Testis (tissue), 2 donors: ENCODE measurements at regions not wholly inside any gene's neighbourhood (a gene's known extent, or its start where the extent isn't known, plus 50 kb on each side); places are given as distances from the start of the nearest gene placed in this dataset.

ENCODE experiments used
- DNase-seq: peaks from one replicate; pipeline ENCODE4 v3.0.0-alpha.2; 2019
- H3K27ac ChIP-seq, 2 donors: fragments of 200-600 bp; sonication (generic); one replicate each; pipeline ENCODE4 v1.5.1; 2019
- H3K27me3 ChIP-seq: fragments of 200-600 bp; sonication (generic); one replicate; pipeline ENCODE4 v1.5.1; 2019
- H3K36me3 ChIP-seq: fragments of 200-600 bp; sonication (generic); one replicate; pipeline ENCODE4 v1.5.1; 2017; ENCODE audit warnings: low read depth; ENCODE audit errors: missing control alignments
- H3K4me1 ChIP-seq: fragments of 200-600 bp; sonication (generic); one replicate; pipeline ENCODE4 v1.5.1; 2019
- H3K4me3 ChIP-seq, 2 donors: fragments of 200-600 bp; sonication (generic); one replicate each; pipeline ENCODE4 v1.5.1; 2017 to 2019
- H3K9me3 ChIP-seq: fragments of 200-600 bp; sonication (generic); one replicate; pipeline ENCODE4 v1.5.1; 2017
- POLR2A ChIP-seq: fragments of 450-650 bp; IDR thresholded peaks from one replicate; pipeline ENCODE4 v1.6.1; 2017; ENCODE audit warnings: antibody characterized with exemption, mild to moderate bottlenecking, moderate library complexity
- WGBS, 2 donors: methylation state at CpG; one replicate each; pipeline ENCODE4 v1.1.5; 2018; 5-methylcytosine and 5-hydroxymethylcytosine counted together
- intact Hi-C: fragments of 100-400 bp; cut with DNase I; formaldehyde crosslinking; loops from one replicate; pipeline ENCODE4 v1.15.1; 2023; ENCODE audit warnings: low total_unique reads
- TF ChIP-seq, protein P1 (sequence below), 3 experiments: fragments of 450-650 bp in 2 of 3; fragments of 200-600 bp in 1 of 3; sonication (generic) in 1 of 3; IDR thresholded peaks; one replicate each; pipeline ENCODE4 v1.5.1; 2016 to 2019; ENCODE audit warnings: antibody characterized with exemption in 3 of 3, mild to moderate bottlenecking in 2 of 3, moderate library complexity in 1 of 3

DNA sequence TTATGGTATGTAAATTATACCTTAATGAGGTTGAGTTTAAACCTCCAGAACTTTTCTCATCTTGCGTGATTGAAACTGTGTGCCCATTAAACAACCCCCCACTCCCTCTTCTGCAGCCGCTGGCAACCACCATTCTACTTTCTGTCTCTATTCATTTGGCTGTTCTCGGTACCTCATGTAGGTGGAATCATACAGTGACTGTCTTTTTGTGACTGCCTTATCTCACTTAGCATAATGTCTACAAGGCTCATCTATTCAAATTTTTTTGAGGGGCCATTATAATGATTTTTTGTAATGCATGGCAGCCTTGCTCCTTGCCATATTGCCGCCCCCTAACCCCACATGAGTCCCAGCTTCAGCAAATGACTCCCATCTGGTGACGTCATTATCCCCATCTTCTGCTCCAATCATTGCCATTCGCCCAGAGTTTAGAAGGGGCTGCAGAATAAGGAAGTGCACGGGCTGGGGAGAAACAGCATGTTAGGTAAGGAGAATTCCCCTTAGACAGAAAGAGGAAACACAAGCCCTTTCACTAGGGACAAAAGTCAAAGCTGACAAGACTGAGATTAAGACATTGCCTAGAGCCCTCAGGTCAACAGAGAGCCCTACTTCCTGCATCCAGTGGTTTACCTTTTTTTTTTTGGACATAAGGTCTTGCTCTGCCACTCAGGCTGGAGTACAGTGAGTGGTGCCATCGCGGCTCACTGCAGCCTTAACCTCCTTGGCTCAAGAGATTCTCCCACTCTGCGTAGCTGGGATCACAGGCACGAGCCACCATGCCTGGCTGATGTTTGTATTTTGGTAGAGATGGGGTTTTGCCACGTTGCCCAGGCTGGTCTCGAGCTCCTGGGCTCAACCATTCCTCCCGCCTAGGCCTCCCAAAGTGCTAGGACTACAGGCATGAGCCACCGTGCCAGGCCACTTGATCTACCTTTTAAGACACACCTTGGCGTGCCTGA, 78.4 kb upstream of the ERRFI1 start:
- Histone ChIP-seq H3K36me3 (no peaks in the 10 kb centered on the region), H3K4me3 (no peak overlapping the region), H3K27me3 (no peaks in the 10 kb centered on the region), H3K4me1 (no peaks in the 10 kb centered on the region), H3K27ac (no peak overlapping the region), H3K9me3 (no peaks in the 10 kb centered on the region)
- intact Hi-C loops, result no loop called here
- TF ChIP-seq POLR2A, result no peak
- TF ChIP-seq, protein P1, sequence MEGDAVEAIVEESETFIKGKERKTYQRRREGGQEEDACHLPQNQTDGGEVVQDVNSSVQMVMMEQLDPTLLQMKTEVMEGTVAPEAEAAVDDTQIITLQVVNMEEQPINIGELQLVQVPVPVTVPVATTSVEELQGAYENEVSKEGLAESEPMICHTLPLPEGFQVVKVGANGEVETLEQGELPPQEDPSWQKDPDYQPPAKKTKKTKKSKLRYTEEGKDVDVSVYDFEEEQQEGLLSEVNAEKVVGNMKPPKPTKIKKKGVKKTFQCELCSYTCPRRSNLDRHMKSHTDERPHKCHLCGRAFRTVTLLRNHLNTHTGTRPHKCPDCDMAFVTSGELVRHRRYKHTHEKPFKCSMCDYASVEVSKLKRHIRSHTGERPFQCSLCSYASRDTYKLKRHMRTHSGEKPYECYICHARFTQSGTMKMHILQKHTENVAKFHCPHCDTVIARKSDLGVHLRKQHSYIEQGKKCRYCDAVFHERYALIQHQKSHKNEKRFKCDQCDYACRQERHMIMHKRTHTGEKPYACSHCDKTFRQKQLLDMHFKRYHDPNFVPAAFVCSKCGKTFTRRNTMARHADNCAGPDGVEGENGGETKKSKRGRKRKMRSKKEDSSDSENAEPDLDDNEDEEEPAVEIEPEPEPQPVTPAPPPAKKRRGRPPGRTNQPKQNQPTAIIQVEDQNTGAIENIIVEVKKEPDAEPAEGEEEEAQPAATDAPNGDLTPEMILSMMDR (IDR thresholded peaks at IDR 0.05), result no peak
- WGBS, 2 donors, result 85 to 91% methylated on average over 16 of the region's 16 CpGs
- DNase-seq, result no peak

DNA sequence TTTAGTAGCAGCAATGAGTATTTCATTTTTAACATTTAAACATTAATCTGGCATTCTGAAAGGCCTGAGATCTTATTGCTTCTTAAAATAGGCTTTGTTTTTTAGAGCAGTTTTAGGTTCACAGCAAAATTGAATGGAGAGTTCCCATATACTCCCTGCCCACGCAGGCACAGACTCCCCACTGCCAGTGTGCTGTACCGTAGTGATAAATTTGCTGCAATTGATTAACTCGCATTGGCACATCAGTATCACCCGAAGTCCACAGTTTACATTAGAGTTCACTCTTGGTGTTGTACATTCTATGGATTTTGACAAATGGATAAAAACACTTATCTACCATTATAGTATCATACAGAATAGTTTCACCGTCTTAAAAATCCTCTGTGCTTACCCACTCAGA, 71.8 kb upstream of the ERRFI1 start:
- WGBS, 2 donors, result 73 to 76% methylated on average over 5 of the region's 5 CpGs
- Histone ChIP-seq H3K4me1 (peaks cover 6% of the 10 kb centered on the region), H3K27me3 (no peaks in the 10 kb centered on the region), H3K4me3 (no peak overlapping the region), H3K9me3 (no peaks in the 10 kb centered on the region), H3K27ac (no peak overlapping the region), H3K36me3 (no peaks in the 10 kb centered on the region)
- TF ChIP-seq, protein P1 (IDR thresholded peaks at IDR 0.05), result no peak
- no peak for TF ChIP-seq POLR2A
- intact Hi-C loops, result no loop called here
- DNase-seq, result no peak

GRCh38 chr1:8097077-8097799, 71.1 kb upstream of the ERRFI1 start:
- TF ChIP-seq, protein P1 (IDR thresholded peaks at IDR 0.05), result no peak
- TF ChIP-seq POLR2A, result no peak
- peak overlapping the region in 1 of 2 donors; percentile 30 for H3K27ac ChIP-seq
- intact Hi-C loops, result no loop called here
- no peaks in the 10 kb centered on the region for H3K9me3 ChIP-seq
- WGBS, 2 donors, result 75 to 77% methylated on average over 6 of the region's 6 CpGs
- H3K4me3 ChIP-seq, result no peak overlapping the region
- no peaks in the 10 kb centered on the region for H3K27me3 ChIP-seq
- no peaks in the 10 kb centered on the region for H3K36me3 ChIP-seq
- peaks cover 6% of the 10 kb centered on the region for H3K4me1 ChIP-seq
- no peak for DNase-seq

GRCh38 chr1:8096105-8097011, 70.2 kb upstream of the ERRFI1 start:
- WGBS, 2 donors, result 47 to 52% methylated on average over 12 of the region's 12 CpGs

More at GRCh38 chr1:8096105-8097011, 70.2 kb upstream of the ERRFI1 start:
- no peak overlapping the region for H3K27ac ChIP-seq
- no peak overlapping the region for H3K4me3 ChIP-seq
- no peak for TF ChIP-seq POLR2A
- TF ChIP-seq, protein P1 (IDR thresholded peaks at IDR 0.05), result no peak
- intact Hi-C loops, result no loop called here
- no peaks in the 10 kb centered on the region for H3K27me3 ChIP-seq
- no peaks in the 10 kb centered on the region for H3K9me3 ChIP-seq
- no peak for DNase-seq
- H3K4me1 ChIP-seq, result peaks cover 6% of the 10 kb centered on the region
- no peaks in the 10 kb centered on the region for H3K36me3 ChIP-seq
